ENCODE measurements at regions not wholly inside any gene's neighbourhood (a gene's known extent, or its start where the extent isn't known, plus 50 kb on each side); places are given as distances from the start of the nearest gene placed in this dataset.

DNA sequence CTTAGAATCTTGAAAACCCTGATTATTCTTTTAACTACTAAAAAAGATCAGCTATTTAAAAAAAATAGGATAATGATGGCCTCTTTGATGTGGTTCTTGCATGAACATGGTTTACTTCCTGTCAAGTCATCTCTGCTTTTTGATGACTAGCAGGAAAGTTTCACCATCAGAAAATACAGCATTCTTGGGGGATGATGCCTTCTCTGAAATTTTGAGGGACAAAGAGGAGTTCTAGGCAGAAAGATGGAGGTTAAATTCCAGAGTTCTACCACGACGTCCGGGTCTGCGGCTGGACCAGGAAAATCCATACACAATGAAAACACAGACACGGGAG, 130.4 kb downstream of the OLIG3 start:
- H3K4me2 ChIP-seq (ENCODE audit: low read length): no peak overlapping the region
- H4K20me1 ChIP-seq (ENCODE audit: insufficient read depth): no peaks in the 10 kb centered on the region
- DNase-seq (ENCODE audit: low read depth, low spot score) (no peak), ATAC-seq (no peak)
- ChIA-PET CTCF (no interaction called here), RAD21 (ENCODE audit: low non-redundant PET in 1 of 2, low total read pairs in 2 of 2, uncharacterized antibody in 2 of 2, unreplicated experiment in 2 of 2) (no interaction called here), POLR2A (no interaction called here)
- no TSS peak for BruUV-seq (replicated peaks)
- no peaks in the 10 kb centered on the region for H3K9me3 ChIP-seq (ENCODE audit: control insufficient read depth in 1 of 2, insufficient read depth in 1 of 2, low read depth in 1 of 2, low read length in 2 of 2)
- H3K27me3 ChIP-seq (ENCODE audit: insufficient read depth, low read length): no peaks in the 10 kb centered on the region
- H3K9me2 ChIP-seq (ENCODE audit: insufficient read depth): no peaks in the 10 kb centered on the region; the same call in 1 of the 2 replicates
- H2AFZ ChIP-seq (ENCODE audit: low read depth, low read length, poor library complexity, severe bottlenecking): no peak overlapping the region
- H3K9ac ChIP-seq (ENCODE audit: low read length): no peak overlapping the region
- no peaks in the 10 kb centered on the region for H3K4me1 ChIP-seq (ENCODE audit: control insufficient read depth in 1 of 2, insufficient read depth in 2 of 2, low read length in 2 of 2)
- no peaks in the 10 kb centered on the region for H3K79me2 ChIP-seq (ENCODE audit: insufficient read depth, low read length)
- H3K4me3 ChIP-seq (replicated peaks in 1 of 2; ENCODE audit: low read depth in 1 of 2, low read length in 2 of 2): no peak overlapping the region
- H3K27ac ChIP-seq (ENCODE audit: low read depth, low read length): no peak overlapping the region
- no peak for TF ChIP-seq JUND (IDR thresholded peaks at IDR 0.05)
- TF ChIP-seq POLR2AphosphoS5 (IDR thresholded peaks at IDR 0.05; ENCODE audit: low read depth, low read length): no peak
- TF ChIP-seq ZNF274 (IDR thresholded peaks at IDR 0.05; ENCODE audit: low read depth, low read length): no peak
- TF ChIP-seq, protein P1, sequence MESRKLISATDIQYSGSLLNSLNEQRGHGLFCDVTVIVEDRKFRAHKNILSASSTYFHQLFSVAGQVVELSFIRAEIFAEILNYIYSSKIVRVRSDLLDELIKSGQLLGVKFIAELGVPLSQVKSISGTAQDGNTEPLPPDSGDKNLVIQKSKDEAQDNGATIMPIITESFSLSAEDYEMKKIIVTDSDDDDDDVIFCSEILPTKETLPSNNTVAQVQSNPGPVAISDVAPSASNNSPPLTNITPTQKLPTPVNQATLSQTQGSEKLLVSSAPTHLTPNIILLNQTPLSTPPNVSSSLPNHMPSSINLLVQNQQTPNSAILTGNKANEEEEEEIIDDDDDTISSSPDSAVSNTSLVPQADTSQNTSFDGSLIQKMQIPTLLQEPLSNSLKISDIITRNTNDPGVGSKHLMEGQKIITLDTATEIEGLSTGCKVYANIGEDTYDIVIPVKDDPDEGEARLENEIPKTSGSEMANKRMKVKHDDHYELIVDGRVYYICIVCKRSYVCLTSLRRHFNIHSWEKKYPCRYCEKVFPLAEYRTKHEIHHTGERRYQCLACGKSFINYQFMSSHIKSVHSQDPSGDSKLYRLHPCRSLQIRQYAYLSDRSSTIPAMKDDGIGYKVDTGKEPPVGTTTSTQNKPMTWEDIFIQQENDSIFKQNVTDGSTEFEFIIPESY (IDR thresholded peaks at IDR 0.05; ENCODE audit: extremely low read depth, insufficient replicate concordance, low read length): no peak
- TF ChIP-seq ELF1 (IDR thresholded peaks at IDR 0.05; ENCODE audit: borderline replicate concordance, low read depth): no peak
- TF ChIP-seq, protein P2, sequence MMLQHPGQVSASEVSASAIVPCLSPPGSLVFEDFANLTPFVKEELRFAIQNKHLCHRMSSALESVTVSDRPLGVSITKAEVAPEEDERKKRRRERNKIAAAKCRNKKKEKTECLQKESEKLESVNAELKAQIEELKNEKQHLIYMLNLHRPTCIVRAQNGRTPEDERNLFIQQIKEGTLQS (IDR thresholded peaks at IDR 0.05): no peak
- no peak for TF ChIP-seq EZH2phosphoT487 (IDR thresholded peaks at IDR 0.05; ENCODE audit: borderline replicate concordance)
- intact Hi-C loops (cut with micrococcal nuclease): no loop called here
- H3K36me3 ChIP-seq (ENCODE audit: control insufficient read depth in 1 of 2, insufficient read depth in 2 of 2, low read length in 2 of 2): no peaks in the 10 kb centered on the region
